Lower leg skin (tissue), 3 donors: ENCODE measurements at regions not wholly inside any gene's neighbourhood (a gene's known extent, or its start where the extent isn't known, plus 50 kb on each side); places are given as distances from the start of the nearest gene placed in this dataset.

Experiments
- POLR2A ChIP-seq, 2 donors: fragments of 450-650 bp; IDR thresholded peaks; one replicate each; pipeline ENCODE4 v1.6.1; 2016 to 2017; ENCODE audit warnings: antibody characterized with exemption in 2 of 2, mild to moderate bottlenecking in 1 of 2, moderate library complexity in 1 of 2
- TF ChIP-seq, protein P1 (sequence below), 3 donors: fragments of 450-650 bp; IDR thresholded peaks; one replicate each; pipeline ENCODE4 v1.5.1; 2016; ENCODE audit warnings: antibody characterized with exemption in 3 of 3, mild to moderate bottlenecking in 3 of 3, moderate library complexity in 2 of 3

DNA sequence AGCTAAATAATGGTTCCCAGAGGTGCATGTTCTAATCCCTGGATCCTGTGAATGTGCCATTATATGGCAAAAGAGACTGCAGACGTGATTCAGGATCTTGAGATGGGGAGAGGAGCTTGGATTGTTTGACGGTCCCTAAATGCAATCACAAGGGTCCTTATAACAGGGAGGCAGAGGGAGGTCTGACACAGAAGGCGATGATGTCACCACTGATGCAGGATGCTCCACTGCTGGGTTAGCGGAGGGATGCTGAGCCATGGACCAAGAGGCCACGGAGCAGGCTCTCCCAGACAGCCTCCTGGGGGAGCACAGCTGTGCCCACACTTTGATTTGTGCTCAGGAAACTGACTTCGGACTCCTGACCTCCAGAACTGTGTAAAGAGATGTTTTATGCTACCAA is 156.2 kb downstream of the UXS1 start:
- TF ChIP-seq, protein P1, sequence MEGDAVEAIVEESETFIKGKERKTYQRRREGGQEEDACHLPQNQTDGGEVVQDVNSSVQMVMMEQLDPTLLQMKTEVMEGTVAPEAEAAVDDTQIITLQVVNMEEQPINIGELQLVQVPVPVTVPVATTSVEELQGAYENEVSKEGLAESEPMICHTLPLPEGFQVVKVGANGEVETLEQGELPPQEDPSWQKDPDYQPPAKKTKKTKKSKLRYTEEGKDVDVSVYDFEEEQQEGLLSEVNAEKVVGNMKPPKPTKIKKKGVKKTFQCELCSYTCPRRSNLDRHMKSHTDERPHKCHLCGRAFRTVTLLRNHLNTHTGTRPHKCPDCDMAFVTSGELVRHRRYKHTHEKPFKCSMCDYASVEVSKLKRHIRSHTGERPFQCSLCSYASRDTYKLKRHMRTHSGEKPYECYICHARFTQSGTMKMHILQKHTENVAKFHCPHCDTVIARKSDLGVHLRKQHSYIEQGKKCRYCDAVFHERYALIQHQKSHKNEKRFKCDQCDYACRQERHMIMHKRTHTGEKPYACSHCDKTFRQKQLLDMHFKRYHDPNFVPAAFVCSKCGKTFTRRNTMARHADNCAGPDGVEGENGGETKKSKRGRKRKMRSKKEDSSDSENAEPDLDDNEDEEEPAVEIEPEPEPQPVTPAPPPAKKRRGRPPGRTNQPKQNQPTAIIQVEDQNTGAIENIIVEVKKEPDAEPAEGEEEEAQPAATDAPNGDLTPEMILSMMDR (IDR thresholded peaks at IDR 0.05) = no peak
- TF ChIP-seq POLR2A (IDR thresholded peaks at IDR 0.05) = no peak
